GM21447 (cell line): ENCODE measurements at regions not wholly inside any gene's neighbourhood (a gene's known extent, or its start where the extent isn't known, plus 50 kb on each side); places are given as distances from the start of the nearest gene placed in this dataset.
"Not testable (repeated sequence)": the region's sequence is repeated elsewhere in the genome, so short reads cannot be mapped to it uniquely, and the experiment has no call there.

Source experiments
- ATAC-seq: cut with Tn5 transposase; IDR thresholded peaks from one replicate; pipeline ENCODE4 v1.9.1; 2021; ENCODE audit not compliant: unreplicated experiment

DNA sequence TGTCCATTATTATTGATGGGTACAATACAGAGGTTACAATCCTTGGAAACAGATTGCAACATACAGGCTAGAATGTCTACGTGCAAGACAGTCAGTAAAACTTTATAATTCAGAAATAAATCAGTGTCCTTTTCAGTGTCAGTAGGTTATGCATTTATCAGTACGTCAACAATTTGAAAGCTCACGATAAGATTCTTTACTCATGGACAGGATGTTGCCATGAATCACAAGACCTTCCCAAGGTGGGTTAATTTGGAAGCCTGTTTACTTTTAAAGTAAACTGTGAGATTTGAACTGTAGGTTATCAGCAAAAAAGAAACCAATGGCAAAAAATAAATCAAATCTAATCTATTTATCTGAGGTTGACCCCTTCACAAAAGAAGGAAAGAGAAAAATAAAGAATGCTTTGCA lies 243.9 kb upstream of the AGTR1 start:
- no peak for ATAC-seq

DNA sequence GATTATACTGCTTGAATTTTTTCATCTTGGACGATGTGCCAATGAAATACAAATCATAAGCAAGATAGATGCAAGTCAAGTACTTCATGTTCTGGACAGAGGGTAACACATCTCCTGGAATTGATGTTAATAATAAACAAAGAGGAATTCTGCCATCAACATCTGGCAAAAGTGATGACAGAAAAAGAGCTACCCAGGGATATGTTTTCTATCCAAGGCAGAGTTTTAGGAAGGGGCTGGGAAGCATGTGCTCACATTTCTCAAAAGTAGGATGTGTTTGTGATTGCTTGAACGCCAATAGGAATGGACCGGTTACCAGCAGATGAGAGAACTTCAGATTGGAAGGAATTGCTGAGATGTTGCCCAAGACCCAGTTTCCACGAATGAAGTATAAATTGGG lies 242.6 kb upstream of the AGTR1 start:
- no peak for ATAC-seq

DNA sequence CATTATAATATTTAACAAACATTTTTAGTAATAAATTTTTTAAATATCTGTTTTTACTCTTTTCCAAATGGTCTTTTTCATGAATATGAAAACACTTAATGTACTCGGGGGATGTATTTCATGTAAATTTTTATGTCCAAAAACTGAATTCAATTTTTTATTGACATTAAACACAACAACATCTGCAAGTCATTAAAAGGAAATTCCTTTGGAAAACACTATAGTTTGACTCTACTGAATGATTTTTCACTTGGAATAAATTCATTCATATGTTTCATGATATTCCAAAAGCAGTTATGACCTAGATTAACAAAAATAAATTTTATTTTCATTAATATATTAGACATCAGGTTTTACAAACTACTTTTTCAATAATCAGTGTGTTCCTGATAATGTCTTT lies 239.8 kb upstream of the AGTR1 start:
- no peak for ATAC-seq

DNA sequence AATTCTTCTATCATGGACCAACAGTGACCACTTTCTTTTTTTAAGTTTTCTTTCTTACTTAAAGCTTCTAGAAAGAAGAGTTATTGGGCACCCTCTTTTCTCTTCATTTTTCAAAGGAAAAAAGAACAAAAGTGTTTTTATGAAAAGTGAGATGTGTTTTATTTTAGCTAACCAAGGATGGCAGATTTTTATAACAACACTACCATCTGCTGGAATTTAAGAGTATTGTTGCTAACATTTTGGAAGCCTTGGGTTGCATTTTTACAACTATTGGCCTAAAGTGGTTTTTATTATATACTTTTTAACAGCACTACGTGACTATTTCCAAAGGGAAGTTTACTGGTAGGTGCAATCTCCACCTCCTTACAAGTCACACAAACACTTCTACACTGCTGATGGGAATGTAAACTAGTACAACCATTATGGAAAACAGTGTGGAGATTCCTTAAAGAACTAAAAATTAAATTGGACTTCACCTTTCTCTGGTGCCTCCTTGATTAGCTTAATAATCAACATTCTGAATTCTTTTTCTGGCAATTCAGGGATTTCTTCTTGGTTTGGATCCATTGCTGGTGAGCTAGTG lies 237.7 kb upstream of the AGTR1 start:
- ATAC-seq = no peak

DNA sequence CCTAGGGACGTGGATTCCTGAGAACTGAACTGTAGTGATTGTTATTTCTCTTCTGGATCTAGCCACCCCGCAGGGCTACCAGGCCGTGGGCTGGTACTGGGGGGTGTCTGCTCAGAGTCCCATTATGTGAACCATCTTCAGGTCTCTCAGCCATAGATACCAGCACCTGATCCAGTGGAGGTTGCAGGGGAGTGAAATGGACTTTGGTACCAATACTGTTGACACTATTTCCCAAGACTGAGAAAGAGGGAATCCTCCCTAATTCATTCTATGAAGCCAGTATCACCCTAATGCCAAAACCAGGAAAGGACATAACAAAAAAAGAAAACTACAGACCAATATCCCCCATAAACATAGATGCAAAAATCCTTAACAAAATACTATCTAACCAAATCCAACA lies 237.0 kb upstream of the AGTR1 start:
- ATAC-seq = no peak

DNA sequence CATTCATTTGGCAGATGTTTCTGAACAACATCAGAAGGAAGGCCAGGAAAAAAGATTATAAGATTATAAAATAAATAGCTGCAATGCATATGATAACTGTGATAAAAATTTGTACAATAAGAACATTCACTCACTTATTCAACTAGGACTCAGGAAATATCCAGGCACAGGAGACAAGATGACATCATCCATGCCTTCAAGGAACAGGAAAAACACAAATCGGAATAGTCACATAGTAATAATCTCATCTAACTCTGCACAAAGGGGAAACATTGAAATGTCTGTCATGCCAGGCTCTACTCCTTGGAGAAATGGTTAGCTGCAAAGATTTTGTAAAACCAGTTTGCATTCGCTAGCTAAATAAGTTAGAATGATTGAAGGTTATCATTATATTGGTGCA lies 233.5 kb upstream of the AGTR1 start:
- ATAC-seq = no peak

DNA sequence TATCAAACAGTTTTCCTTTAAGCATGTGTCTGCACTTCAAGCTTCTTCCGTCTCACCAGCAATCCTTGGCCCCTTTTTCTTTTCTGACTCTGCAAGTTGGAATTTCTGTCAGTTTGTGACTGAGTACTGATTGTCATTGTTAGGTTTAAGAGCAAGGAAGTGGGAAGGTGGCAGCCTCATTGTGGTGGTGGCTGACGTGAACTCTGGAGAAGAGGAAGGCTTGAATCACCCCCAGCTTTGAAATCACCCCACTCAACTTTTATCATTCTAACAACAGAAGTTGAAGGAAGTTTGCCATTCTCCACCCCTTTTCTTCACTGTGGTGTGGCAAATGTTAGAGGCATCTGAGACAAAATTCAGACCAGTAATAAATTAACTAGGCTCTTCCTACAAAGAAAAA lies 231.6 kb upstream of the AGTR1 start:
- ATAC-seq = no peak

DNA sequence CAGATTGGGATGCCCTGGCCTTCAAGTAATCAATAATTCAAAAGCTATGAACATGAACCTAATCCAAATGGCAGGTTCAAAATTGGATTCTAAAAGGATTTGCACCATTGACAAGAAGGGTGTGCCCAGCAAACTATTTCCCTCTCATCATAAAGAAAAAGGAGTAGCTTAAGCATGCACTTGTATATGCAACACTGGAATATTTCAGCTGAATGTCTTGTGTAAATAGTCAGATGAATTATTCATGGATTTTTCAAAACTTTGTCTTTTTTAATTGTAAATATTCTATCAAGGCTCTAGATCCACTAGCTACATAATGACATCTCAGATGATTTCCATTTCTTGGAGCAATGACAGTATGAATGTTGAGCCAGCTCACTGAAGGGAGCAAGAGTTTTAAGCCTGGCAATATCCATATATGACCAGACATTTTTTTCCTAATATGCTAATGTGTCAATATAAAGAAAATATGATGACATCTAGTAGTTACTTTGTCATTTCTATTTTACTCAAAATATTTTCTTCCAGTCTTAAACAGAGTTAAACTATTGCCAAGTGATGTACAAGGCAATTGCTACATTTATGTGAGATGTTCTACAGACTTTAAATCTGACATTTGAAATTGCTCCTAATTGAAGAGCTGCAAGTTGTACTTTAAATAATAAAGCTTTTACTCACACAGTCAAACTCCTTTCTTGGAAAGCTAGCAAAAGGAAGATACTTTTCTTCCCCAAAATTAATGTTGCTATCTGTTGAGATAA lies 230.5 kb upstream of the AGTR1 start:
- no peak for ATAC-seq

DNA sequence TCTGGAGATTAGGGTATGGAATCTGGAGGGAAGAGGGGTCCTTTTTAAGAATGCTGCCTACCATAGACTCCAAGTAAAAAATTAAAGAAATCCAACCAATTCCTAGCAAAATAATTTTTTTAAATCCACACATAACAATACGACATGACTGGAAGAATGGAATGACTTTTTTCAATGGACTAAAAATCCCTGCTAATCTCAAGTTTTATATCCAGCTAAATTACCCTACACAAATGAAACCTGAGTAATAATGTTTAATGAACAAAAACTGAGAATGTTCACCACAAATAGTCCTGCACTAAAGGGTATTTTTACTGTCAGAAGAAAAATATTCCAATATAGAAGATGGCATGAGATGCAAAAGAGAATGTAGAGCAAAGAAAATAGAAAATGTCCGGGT lies 220.3 kb upstream of the AGTR1 start:
- ATAC-seq = no peak

DNA sequence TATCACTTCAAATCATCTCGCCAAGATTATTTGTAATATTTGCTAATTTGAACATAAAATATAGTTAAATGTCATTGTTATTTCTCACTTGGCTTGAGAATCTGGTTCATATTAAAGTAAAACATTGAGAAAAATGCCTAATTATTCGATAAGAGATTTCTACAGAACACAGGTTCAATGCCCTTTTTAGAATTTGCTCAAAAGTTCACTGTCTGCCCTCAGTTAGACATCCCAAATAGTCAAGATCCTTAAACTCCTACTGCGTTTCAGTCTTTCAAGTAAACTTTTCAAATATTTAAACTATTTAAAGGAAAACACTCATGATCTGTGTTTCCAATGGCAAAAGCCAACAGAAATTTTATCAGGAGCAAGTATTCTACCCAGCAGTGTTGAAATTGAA lies 204.1 kb upstream of the AGTR1 start:
- no peak for ATAC-seq

DNA sequence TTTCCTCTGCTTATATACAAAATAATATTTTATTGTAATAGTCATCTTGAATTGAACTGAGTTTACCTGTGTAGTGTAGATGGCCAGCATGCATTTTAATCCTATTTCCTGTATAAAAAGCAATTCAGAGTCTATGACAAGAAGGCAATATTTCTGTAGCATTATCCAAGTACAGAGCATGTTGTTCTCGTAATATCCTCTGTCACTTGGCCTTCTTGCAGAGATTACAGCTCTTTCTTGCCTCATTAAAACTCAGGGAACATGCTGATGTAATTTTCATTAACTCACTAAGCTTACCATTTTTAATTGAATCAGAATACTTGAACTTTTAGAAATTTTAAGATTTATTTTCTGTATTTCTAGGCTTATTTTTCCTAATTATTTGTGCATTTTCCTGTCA lies 203.3 kb upstream of the AGTR1 start:
- ATAC-seq = no peak

DNA sequence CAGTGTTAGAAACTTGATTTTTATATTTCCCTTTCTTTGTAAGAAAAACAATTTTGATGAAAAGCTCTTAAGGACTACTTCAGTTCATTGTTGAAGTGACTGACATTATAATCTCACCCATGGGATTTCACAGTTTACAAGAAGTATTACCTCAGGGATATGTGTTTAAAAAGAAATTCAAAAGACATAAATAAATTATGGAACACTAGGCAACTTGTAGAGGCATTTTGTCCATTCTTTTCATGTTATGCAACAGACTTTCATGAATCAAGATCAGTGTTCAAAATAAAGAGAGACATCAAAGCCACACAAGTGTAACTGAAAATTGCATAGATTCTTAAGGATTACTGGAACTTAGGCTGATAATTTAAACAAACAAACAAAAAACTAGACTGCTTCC lies 196.8 kb upstream of the AGTR1 start:
- no peak for ATAC-seq

DNA sequence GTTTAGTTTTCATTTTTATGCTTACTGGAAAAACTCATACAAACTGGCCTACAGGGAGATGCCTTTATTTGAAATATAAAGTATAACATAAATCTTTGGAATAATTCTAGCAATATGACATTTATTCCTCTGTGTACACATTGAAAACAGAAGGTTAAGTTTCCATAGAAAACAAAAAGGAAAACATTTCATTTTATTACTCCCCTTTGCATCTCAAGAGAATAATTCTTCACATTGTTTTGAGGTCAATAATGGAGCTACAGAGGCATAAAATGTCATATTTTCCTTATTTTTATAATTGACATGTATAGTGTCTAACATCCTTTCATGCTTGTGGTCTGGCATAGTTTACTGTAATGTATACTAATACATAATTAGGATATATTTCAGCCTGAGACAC lies 187.6 kb upstream of the AGTR1 start:
- no peak for ATAC-seq

DNA sequence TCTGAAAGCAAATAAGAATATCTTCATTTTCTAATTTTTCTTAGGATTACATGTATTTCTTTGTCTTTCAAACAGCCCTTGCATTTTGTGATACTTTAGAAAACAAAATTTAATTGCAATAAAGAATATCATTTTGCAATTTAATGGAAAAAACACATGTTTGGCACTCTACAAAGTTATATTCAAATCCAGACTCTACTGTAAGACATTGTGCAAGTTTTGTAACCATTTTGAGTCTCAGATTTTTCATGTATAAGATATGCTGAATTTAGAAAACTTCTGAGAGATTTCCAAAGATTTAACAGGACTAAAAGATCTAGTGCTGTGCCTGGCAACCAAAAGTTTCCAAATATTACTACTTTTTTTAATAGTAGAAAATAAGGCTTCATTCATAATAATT lies 187.1 kb upstream of the AGTR1 start:
- ATAC-seq = no peak

DNA sequence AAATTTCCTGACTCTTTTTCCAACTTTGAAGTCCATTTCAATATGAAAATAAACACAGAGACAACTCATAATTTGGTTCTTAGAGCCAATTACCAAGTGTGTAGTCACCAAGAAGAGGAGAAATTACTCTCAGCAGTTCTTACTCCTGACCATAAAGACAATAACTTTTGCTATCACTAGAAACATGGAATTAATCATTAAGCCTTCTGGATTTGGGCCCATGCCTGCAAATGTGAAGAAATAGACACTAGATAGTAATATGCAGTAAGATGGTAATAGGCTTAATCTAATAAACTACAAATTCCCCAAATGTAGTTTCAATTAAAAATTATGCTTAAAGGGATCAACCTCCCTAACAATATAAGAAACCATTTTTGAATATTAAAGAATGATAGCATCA lies 185.1 kb upstream of the AGTR1 start:
- no peak for ATAC-seq

DNA sequence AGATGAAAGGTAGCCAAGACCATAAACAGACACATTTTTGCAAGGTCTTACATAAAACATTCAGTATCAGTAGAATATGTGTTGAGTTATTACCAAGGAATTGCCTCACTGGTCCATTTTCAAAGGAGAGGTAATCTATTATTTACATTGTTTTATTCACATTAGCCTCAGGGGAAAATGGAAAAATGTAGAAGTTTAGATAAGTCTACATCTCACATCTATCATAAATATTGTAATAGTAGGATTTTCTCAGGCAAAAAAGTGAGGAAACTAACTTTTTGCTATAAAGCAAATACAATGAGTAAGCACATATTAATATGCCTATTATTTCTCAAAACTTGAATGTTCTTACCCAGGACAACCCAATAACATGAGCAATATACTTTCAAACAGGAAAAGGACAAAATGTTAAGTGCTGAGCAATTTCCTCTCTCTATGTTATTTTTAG lies 184.6 kb upstream of the AGTR1 start:
- no peak for ATAC-seq

DNA sequence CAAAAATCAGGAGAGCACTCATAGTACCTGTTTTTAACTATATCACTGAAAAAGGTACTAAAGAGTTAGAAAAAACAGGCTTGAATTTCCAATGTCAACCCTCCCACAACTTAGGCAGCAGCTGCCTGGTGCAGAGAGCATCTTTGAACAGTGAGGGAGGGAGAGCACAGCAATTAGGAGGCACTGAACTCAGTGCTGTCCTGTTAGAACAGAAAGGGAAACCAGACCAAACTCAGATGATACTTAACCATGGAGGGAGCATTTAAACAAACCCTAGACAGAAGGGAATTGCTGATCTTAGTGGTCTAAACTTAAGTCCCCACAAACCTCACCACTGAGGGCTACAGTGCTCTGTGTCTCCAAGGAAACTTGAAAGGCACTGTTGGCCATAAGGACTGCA lies 179.2 kb upstream of the AGTR1 start:
- no peak for ATAC-seq

DNA sequence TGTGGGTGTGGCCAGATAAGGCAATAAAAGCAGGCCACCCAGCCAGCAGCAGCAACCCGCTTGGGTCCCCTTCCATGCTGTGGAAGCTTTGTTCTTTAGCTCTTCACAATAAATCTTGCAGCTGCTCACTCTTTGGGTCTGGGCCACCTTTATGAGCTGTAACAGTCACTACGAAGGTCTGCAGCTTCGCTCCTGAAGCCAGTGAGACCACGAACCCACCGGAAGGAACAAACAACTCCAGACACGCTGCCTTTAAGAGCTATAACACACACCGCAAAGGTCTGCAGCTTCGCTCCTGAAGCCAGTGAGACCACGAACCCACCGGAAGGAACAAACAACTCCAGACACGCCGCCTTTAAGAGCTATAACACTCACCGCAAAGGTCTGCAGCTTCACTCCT lies 172.1 kb upstream of the AGTR1 start:
- not testable (repeated sequence) for ATAC-seq

DNA sequence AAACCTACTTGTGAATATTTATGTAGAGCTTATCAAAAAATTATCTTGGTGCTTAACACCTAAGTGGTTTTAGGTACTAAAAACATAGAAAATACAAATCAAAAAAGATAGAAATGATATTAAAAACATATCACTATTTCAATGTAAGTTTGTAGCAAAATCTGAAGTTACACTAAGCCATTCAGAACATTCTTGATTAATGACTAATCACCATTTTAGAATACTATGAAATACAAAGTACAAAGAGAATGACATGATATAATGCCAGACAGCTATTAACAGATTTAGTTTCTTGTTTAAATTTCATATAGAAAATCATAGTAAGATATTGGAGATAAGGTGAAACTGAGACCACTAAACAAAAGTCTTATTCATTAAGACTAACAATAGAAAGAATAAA lies 169.7 kb upstream of the AGTR1 start:
- no peak for ATAC-seq

DNA sequence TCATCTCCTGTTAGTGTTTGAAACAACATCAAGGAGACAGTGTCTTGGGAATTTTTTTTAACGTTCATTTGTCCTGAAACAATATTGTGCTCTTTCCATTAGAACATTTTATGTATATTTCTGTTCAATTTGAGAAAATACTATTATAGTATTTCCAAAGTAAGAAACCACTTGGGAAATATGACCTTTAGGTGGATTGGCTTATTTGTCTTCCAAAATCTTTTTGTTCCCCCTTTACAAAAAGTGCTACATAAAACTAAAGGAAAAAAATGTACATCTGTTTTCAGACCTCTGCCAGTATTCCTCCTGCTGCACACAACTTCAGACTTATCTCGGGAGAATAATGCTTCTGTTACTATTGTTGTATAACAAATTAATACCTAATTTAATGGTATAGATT lies 165.9 kb upstream of the AGTR1 start:
- no peak for ATAC-seq

DNA sequence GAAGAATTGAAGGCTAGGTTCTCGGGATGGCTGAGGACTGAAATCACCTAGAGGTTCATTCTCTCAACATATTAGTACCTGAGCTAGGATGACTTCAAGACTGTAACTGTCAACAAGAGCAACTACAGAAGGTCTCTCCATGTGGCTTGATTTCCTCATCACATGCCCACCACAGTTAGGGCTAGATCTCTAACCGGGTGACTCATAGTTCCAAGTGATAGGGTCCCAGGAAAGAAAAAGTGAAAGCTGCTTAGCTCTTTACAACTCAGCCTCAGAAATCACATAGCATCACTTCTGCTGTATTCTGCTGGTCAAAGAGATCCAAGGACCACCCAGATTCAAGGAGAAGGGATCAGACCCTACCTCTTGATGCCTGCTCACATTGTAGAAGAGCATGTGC lies 165.4 kb upstream of the AGTR1 start:
- ATAC-seq = no peak

DNA sequence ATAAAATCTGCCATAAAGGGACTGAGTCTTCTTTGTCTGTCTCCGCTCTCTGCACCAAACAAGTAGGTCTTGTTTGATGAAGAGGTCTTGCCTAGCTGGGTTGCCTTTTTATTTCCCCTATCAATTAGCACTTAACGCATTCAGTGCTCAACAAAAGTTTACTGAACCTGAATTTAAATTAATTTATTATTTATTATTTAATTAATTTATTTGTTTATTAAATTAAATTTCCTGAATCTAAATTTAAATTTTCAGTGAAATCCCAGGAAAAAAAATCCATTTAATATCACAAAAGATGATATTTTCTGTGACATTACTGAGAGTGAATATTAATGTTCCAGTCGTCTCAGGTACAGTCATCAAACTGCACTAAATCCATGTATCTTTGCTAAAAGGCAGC lies 164.9 kb upstream of the AGTR1 start:
- ATAC-seq = no peak
